OCI-LY3 (cell line): ENCODE measurements at regions not wholly inside any gene's neighbourhood (a gene's known extent, or its start where the extent isn't known, plus 50 kb on each side); places are given as distances from the start of the nearest gene placed in this dataset.

Experiments used
- CTCF ChIP-seq: fragments of 200-600, 300-600 bp; sonication (generic); IDR thresholded peaks from 2 replicates; pipeline ENCODE4 v1.5.1; 2014; ENCODE audit warnings: antibody characterized with exemption, low read length, low read depth
- EZH2phosphoT487 ChIP-seq: fragments of 200-600 bp; shearing (Covaris generic); IDR thresholded peaks from 2 replicates; pipeline ENCODE4 v1.6.1; 2018; ENCODE audit warnings: antibody characterized with exemption, mixed run types, low read depth

GRCh38 chr14:49250517-49250916, 335.7 kb downstream of the RPS29 start:
- TF ChIP-seq CTCF: no peak
- TF ChIP-seq EZH2phosphoT487: no peak
